HG02973 (cell line): ENCODE measurements at regions not wholly inside any gene's neighbourhood (a gene's known extent, or its start where the extent isn't known, plus 50 kb on each side); places are given as distances from the start of the nearest gene placed in this dataset.

ENCODE experiments used
- ATAC-seq: cut with Tn5 transposase; IDR thresholded peaks from one replicate; pipeline ENCODE4 v1.9.1; 2021; ENCODE audit warnings: moderate library complexity; ENCODE audit not compliant: unreplicated experiment

- ATAC-seq, result no peak
Measured at GRCh38 chr1:214977700-214978374, 104.7 kb upstream of the KCNK2 start.

GRCh38 chr1:214979191-214979590 is 103.3 kb upstream of the KCNK2 start:
- no peak for ATAC-seq

GRCh38 chr1:214980921-214981320 is 101.6 kb upstream of the KCNK2 start:
- no peak for ATAC-seq

GRCh38 chr1:214983126-214983869 is 99.2 kb upstream of the KCNK2 start:
- no peak for ATAC-seq

- no peak for ATAC-seq
Measured at GRCh38 chr1:214989341-214989740, 93.2 kb upstream of the KCNK2 start.

- ATAC-seq, result no peak
Measured at GRCh38 chr1:214990619-214991018, 91.9 kb upstream of the KCNK2 start.

GRCh38 chr1:214991691-214992315 is 90.7 kb upstream of the KCNK2 start:
- no peak for ATAC-seq

GRCh38 chr1:214993419-214993818 is 89.1 kb upstream of the KCNK2 start:
- ATAC-seq, result no peak

- no peak for ATAC-seq
Measured at GRCh38 chr1:214997685-214998084, 84.9 kb upstream of the KCNK2 start.

- peak; percentile 83 for ATAC-seq
Measured at GRCh38 chr1:215001419-215002021, 81.0 kb upstream of the KCNK2 start.

GRCh38 chr1:215002471-215002870 is 80.1 kb upstream of the KCNK2 start:
- no peak for ATAC-seq

GRCh38 chr1:215003686-215004085 is 78.9 kb upstream of the KCNK2 start:
- no peak for ATAC-seq

GRCh38 chr1:215004121-215004827 is 78.3 kb upstream of the KCNK2 start:
- ATAC-seq, result no peak

- no peak for ATAC-seq
Measured at GRCh38 chr1:215005078-215005477, 77.5 kb upstream of the KCNK2 start.

GRCh38 chr1:215005656-215006345 is 76.7 kb upstream of the KCNK2 start:
- ATAC-seq, result no peak

- no peak for ATAC-seq
Measured at GRCh38 chr1:215007880-215008279, 74.7 kb upstream of the KCNK2 start.

- ATAC-seq, result no peak
Measured at GRCh38 chr1:215018555-215018954, 64.0 kb upstream of the KCNK2 start.

GRCh38 chr1:215022204-215022603 is 60.3 kb upstream of the KCNK2 start:
- ATAC-seq, result no peak

GRCh38 chr1:215022741-215023141 is 59.8 kb upstream of the KCNK2 start:
- no peak for ATAC-seq

GRCh38 chr1:215023155-215023832 is 59.2 kb upstream of the KCNK2 start:
- no peak for ATAC-seq
